HL-60 (cell line): ENCODE measurements at regions not wholly inside any gene's neighbourhood (a gene's known extent, or its start where the extent isn't known, plus 50 kb on each side); places are given as distances from the start of the nearest gene placed in this dataset.

Experiments used
- DNase-seq, 2 experiments: peaks; one replicate each; pipeline ENCODE4 v3.0.0-alpha.2; 2010 to 2020; ENCODE audit warnings: low read depth in 1 of 2, low spot score in 1 of 2
- H3K27ac ChIP-seq: fragments of 250-450 bp; sonication (Bioruptor Pico); replicated peaks from 2 replicates; pipeline ENCODE4 v1.5.1; 2020; ENCODE audit warnings: mild to moderate bottlenecking, moderate library complexity
- H3K27me3 ChIP-seq: fragments of 250-450 bp; sonication (Bioruptor Pico); 2 replicates; pipeline ENCODE4 v1.5.1; 2021; ENCODE audit warnings: mild to moderate bottlenecking, moderate library complexity; ENCODE audit not compliant: insufficient read depth, poor library complexity, severe bottlenecking
- H3K4me3 ChIP-seq: replicated peaks from 2 replicates; pipeline ENCODE4 v1.5.1; 2011; ENCODE audit warnings: mild to moderate bottlenecking, control low read depth, low read length; ENCODE audit not compliant: insufficient read depth
- CTCF ChIP-seq: IDR thresholded peaks from one replicate; pipeline ENCODE4 v1.5.1; 2011; ENCODE audit warnings: low read length, control low read depth, inconsistent platforms; ENCODE audit not compliant: insufficient read depth
- GABPA ChIP-seq: IDR thresholded peaks from 2 replicates; pipeline ENCODE4 v1.6.1; 2012; ENCODE audit warnings: low read depth
- POLR2AphosphoS5 ChIP-seq: IDR thresholded peaks from 2 replicates; pipeline ENCODE4 v1.6.1; 2012; ENCODE audit warnings: low read depth
- REST ChIP-seq: IDR thresholded peaks from 2 replicates; pipeline ENCODE4 v1.6.1; 2012; ENCODE audit warnings: low read depth; ENCODE audit not compliant: insufficient replicate concordance
- SPI1 ChIP-seq: IDR thresholded peaks from 2 replicates; pipeline ENCODE4 v1.6.1; 2012; ENCODE audit warnings: low read depth, mild to moderate bottlenecking, borderline replicate concordance

DNA sequence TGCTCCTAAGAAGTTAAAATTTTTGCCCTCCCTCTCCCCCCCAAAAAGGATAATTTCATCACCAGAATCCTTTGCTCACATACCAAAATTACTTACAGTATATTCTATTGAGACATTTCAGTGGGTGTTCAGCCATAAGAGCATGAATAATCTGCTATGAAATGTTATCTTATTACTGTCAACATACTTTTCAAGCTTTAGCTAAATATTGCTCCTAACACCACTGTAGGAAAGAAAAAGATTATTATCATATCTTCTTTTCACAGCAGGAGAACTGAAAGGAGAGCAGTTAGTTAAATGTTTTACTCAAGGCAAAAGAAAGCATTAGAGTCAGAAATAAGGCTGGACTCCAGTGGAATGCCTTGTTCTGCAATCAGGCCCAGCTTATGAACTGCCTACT lies 231.0 kb upstream of the GYPA start:
- Histone ChIP-seq H3K27ac (no peak overlapping the region), H3K4me3 (no peak overlapping the region), H3K27me3 (no peaks in the 10 kb centered on the region)
- TF ChIP-seq CTCF: no peak
- no peak for TF ChIP-seq GABPA
- no peak for TF ChIP-seq REST
- no peak for TF ChIP-seq POLR2AphosphoS5
- no peak for TF ChIP-seq SPI1
- no peak for DNase-seq

DNA sequence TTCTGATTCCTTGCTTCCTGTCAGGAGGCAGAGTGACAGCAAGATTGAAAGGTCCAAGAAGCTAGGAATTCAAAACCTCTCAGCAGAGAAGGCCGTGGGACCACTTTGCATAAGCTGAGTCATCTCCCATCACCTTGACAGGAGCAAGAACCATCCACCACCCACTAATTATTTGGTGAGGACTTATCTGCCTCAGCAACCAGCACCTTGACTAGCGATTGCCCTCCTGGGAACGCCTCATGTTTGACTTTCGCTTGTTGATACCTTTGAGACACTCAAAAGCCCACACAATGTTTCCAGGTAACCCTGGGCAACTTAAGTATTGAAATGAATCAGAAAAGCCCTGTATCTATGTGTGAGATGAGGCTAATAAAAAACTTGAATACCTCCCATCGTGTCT lies 233.5 kb upstream of the GYPA start:
- no peak for DNase-seq
- H3K27me3 ChIP-seq: no peaks in the 10 kb centered on the region
- H3K4me3 ChIP-seq: no peak overlapping the region

DNA sequence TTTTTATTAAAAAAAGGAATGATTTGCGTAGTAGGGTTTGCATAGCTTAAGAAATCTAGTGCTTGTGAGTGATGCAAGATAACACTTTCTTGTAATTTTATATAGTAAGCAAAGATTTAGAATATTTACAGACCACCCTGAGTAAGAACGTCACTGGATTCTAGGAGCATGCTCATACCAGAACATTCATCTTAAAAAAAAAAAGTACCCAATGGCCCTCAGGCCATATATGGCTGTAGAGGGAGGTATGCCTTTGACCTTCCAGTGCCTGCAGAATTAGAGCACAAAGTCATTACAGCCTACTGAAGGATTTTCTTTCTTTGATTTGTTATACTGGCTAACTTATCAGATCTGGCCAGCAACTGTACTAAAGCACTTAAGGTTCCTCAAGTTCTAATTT lies 236.3 kb upstream of the GYPA start:
- H3K27me3 ChIP-seq: no peaks in the 10 kb centered on the region
- TF ChIP-seq CTCF (no peak), REST (no peak), SPI1 (no peak), POLR2AphosphoS5 (no peak), GABPA (no peak)
- no peak overlapping the region for H3K27ac ChIP-seq
- DNase-seq: no peak
- H3K4me3 ChIP-seq: no peak overlapping the region

More for the DNA sequence above, 233.5 kb upstream of the GYPA start:
- H3K27ac ChIP-seq: no peak overlapping the region
- TF ChIP-seq SPI1 (no peak), CTCF (no peak), REST (no peak), POLR2AphosphoS5 (no peak), GABPA (no peak)
